Skeletal muscle tissue (tissue), 3 donors: ENCODE measurements at regions not wholly inside any gene's neighbourhood (a gene's known extent, or its start where the extent isn't known, plus 50 kb on each side); places are given as distances from the start of the nearest gene placed in this dataset.

ENCODE experiments used
- H3K27ac ChIP-seq: one replicate; pipeline ENCODE4 v1.7.0; 2013; ENCODE audit warnings: mild to moderate bottlenecking, low read depth, low read length, inconsistent platforms
- H3K27me3 ChIP-seq, 3 donors: one replicate each; pipeline ENCODE4 v1.7.0; 2013; ENCODE audit warnings: low read length in 3 of 3; ENCODE audit not compliant: control insufficient read depth in 3 of 3, insufficient read depth in 3 of 3
- H3K36me3 ChIP-seq, 3 donors: one replicate each; pipeline ENCODE4 v1.7.0; 2013; ENCODE audit warnings: low read length in 3 of 3; ENCODE audit not compliant: control insufficient read depth in 3 of 3, insufficient read depth in 3 of 3
- H3K4me1 ChIP-seq, 3 donors: one replicate each; pipeline ENCODE4 v1.7.0; 2013; ENCODE audit warnings: low read length in 3 of 3, mild to moderate bottlenecking in 3 of 3; ENCODE audit not compliant: control insufficient read depth in 3 of 3, insufficient read depth in 3 of 3
- H3K4me3 ChIP-seq, 3 donors: one replicate each; pipeline ENCODE4 v1.7.0; 2013; ENCODE audit warnings: low read length in 3 of 3
- H3K9ac ChIP-seq, 3 donors: one replicate each; pipeline ENCODE4 v1.7.0; 2013; ENCODE audit warnings: low read length in 3 of 3, mild to moderate bottlenecking in 3 of 3, moderate library complexity in 2 of 3, low read depth in 1 of 3
- H3K9me3 ChIP-seq, 3 donors: one replicate each; pipeline ENCODE4 v1.7.0; 2013; ENCODE audit warnings: low read length in 3 of 3; ENCODE audit not compliant: control insufficient read depth in 3 of 3
- donor health status: Osteomylitis.

- Histone ChIP-seq H3K9me3 (no peaks in the 10 kb centered on the region), H3K9ac (no peak overlapping the region), H3K4me3 (no peak overlapping the region), H3K27me3 (no peaks in the 10 kb centered on the region), H3K27ac (no peak overlapping the region), H3K4me1 (no peaks in the 10 kb centered on the region), H3K36me3 (no peaks in the 10 kb centered on the region)
These were observed 322.5 kb downstream of the PMP22 start for GRCh38 chr17:14942526-14943190.

GRCh38 chr17:14940938-14941265, 324.2 kb downstream of the PMP22 start:
- H3K27ac ChIP-seq = no peak overlapping the region
- H3K27me3 ChIP-seq = peaks cover 0 to 2% (median 0%) of the 10 kb centered on the region in 3 donors
- H3K36me3 ChIP-seq = no peaks in the 10 kb centered on the region
- H3K4me1 ChIP-seq = no peaks in the 10 kb centered on the region
- H3K9ac ChIP-seq = no peak overlapping the region
- no peaks in the 10 kb centered on the region for H3K9me3 ChIP-seq
- H3K4me3 ChIP-seq = no peak overlapping the region

GRCh38 chr17:14940108-14940937, 324.8 kb downstream of the PMP22 start:
- Histone ChIP-seq H3K27ac (no peak overlapping the region), H3K9ac (no peak overlapping the region), H3K4me1 (no peaks in the 10 kb centered on the region), H3K4me3 (no peak overlapping the region), H3K9me3 (no peaks in the 10 kb centered on the region), H3K36me3 (no peaks in the 10 kb centered on the region), H3K27me3 (peaks cover 0 to 2% (median 0%) of the 10 kb centered on the region in 3 donors)

GRCh38 chr17:14935845-14936485, 329.2 kb downstream of the PMP22 start:
- Histone ChIP-seq H3K27me3 (peaks cover 0 to 2% (median 0%) of the 10 kb centered on the region in 3 donors), H3K36me3 (no peaks in the 10 kb centered on the region), H3K4me1 (no peaks in the 10 kb centered on the region), H3K4me3 (no peak overlapping the region), H3K9ac (no peak overlapping the region), H3K27ac (no peak overlapping the region), H3K9me3 (no peaks in the 10 kb centered on the region)

GRCh38 chr17:14935139-14935841, 329.8 kb downstream of the PMP22 start:
- no peak overlapping the region for H3K4me3 ChIP-seq
- no peaks in the 10 kb centered on the region for H3K36me3 ChIP-seq
- H3K27ac ChIP-seq = no peak overlapping the region

GRCh38 chr17:14933676-14934075, 331.4 kb downstream of the PMP22 start:
- Histone ChIP-seq H3K27me3 (peaks cover 0 to 2% (median 0%) of the 10 kb centered on the region in 3 donors), H3K9ac (no peak overlapping the region), H3K4me3 (no peak overlapping the region), H3K9me3 (no peaks in the 10 kb centered on the region), H3K27ac (no peak overlapping the region), H3K36me3 (no peaks in the 10 kb centered on the region), H3K4me1 (no peaks in the 10 kb centered on the region)

More at GRCh38 chr17:14935139-14935841, 329.8 kb downstream of the PMP22 start:
- Histone ChIP-seq H3K9me3 (no peaks in the 10 kb centered on the region), H3K27me3 (peaks cover 0 to 2% (median 0%) of the 10 kb centered on the region in 3 donors), H3K9ac (no peak overlapping the region), H3K4me1 (no peaks in the 10 kb centered on the region)

- Histone ChIP-seq H3K27me3 (no peaks in the 10 kb centered on the region), H3K9ac (no peak overlapping the region), H3K9me3 (no peaks in the 10 kb centered on the region), H3K36me3 (no peaks in the 10 kb centered on the region), H3K4me3 (no peak overlapping the region), H3K4me1 (no peaks in the 10 kb centered on the region), H3K27ac (no peak overlapping the region)
These were observed 338.5 kb downstream of the PMP22 start for GRCh38 chr17:14926526-14927122.

GRCh38 chr17:14926073-14926472, 339.1 kb downstream of the PMP22 start:
- no peaks in the 10 kb centered on the region for H3K4me1 ChIP-seq
- no peak overlapping the region for H3K27ac ChIP-seq
- H3K9ac ChIP-seq = no peak overlapping the region
- H3K9me3 ChIP-seq = no peaks in the 10 kb centered on the region
- no peak overlapping the region for H3K4me3 ChIP-seq
- H3K27me3 ChIP-seq = no peaks in the 10 kb centered on the region
- H3K36me3 ChIP-seq = no peaks in the 10 kb centered on the region

GRCh38 chr17:14925498-14925897, 339.6 kb downstream of the PMP22 start:
- no peaks in the 10 kb centered on the region for H3K36me3 ChIP-seq
- no peak overlapping the region for H3K4me3 ChIP-seq
- no peaks in the 10 kb centered on the region for H3K4me1 ChIP-seq
- H3K27me3 ChIP-seq = no peaks in the 10 kb centered on the region
- no peak overlapping the region for H3K9ac ChIP-seq
- H3K9me3 ChIP-seq = no peaks in the 10 kb centered on the region
- H3K27ac ChIP-seq = no peak overlapping the region
